Peyer's patch (tissue), 4 donors: ENCODE measurements at regions not wholly inside any gene's neighbourhood (a gene's known extent, or its start where the extent isn't known, plus 50 kb on each side); places are given as distances from the start of the nearest gene placed in this dataset.

ENCODE experiments used
- CTCF ChIP-seq, 6 experiments: fragments of 450-650 bp in 4 of 6; fragments of 200-600 bp in 2 of 6; sonication (generic) in 1 of 6; IDR thresholded peaks; one replicate each; pipeline ENCODE4 v1.5.1; 2017 to 2019; ENCODE audit warnings: antibody characterized with exemption in 6 of 6, mild to moderate bottlenecking in 3 of 6, moderate library complexity in 1 of 6
- POLR2A ChIP-seq, 2 donors: fragments of 450-650 bp; IDR thresholded peaks; one replicate each; pipeline ENCODE4 v1.5.1; 2017; ENCODE audit warnings: antibody characterized with exemption in 2 of 2, mild to moderate bottlenecking in 2 of 2, moderate library complexity in 2 of 2

DNA sequence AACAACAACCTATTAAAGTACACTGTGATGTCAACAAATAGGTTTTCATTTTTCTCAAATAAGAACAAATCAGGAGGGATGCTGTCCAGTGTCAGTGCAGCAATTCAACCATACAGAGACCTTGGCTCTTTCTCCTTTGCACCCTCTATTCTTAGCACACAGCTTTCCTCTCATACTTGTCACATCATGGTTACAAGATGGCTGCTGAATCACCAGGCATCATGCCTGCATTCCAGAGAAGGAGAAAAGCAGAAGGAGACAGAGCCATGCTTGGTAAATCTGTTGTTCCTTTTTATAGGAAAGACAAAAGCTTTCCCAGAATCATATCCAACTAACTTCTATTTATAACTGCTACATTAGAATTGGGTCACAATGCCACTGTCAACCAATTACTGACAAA is 124.7 kb upstream of the VLDLR start:
- TF ChIP-seq CTCF (IDR thresholded peaks at IDR 0.05), result no peak
- no peak for TF ChIP-seq POLR2A (IDR thresholded peaks at IDR 0.05)
